OCI-LY7 (cell line): ENCODE measurements at regions not wholly inside any gene's neighbourhood (a gene's known extent, or its start where the extent isn't known, plus 50 kb on each side); places are given as distances from the start of the nearest gene placed in this dataset.
"Not testable (repeated sequence)": the region's sequence is repeated elsewhere in the genome, so short reads cannot be mapped to it uniquely, and the experiment has no call there.

Experiments used
- CTCF ChIP-seq: fragments of 200-600 bp; sonication (generic); conservative IDR thresholded peaks from 2 replicates; pipeline ENCODE4 v1.5.1; 2014; ENCODE audit warnings: mild to moderate bottlenecking, antibody characterized with exemption, low read length, moderate library complexity, mixed read lengths
- EZH2phosphoT487 ChIP-seq: fragments of 200-600 bp; sonication (generic); IDR thresholded peaks from 2 replicates; pipeline ENCODE4 v1.6.1; 2018; ENCODE audit warnings: low read depth, borderline replicate concordance, mild to moderate bottlenecking, mixed run types, antibody characterized with exemption, low read length, moderate library complexity, mixed read lengths

- not testable (repeated sequence) for TF ChIP-seq CTCF, EZH2phosphoT487
These were observed 113.4 kb downstream of the PSMG1 start for GRCh38 chr21:39069856-39070255.
